GM10266 (cell line): ENCODE measurements at regions not wholly inside any gene's neighbourhood (a gene's known extent, or its start where the extent isn't known, plus 50 kb on each side); places are given as distances from the start of the nearest gene placed in this dataset.

Experiments
- DNase-seq: peaks from one replicate; pipeline ENCODE4 v3.0.0; 2012; ENCODE audit errors: extremely low spot score
- TF ChIP-seq, protein P1 (sequence below): IDR thresholded peaks from 2 replicates; pipeline ENCODE4 v1.5.1; 2012; ENCODE audit warnings: mild to moderate bottlenecking, low read depth; ENCODE audit not compliant: control insufficient read depth, insufficient read depth; ENCODE audit errors: missing control alignments

DNA sequence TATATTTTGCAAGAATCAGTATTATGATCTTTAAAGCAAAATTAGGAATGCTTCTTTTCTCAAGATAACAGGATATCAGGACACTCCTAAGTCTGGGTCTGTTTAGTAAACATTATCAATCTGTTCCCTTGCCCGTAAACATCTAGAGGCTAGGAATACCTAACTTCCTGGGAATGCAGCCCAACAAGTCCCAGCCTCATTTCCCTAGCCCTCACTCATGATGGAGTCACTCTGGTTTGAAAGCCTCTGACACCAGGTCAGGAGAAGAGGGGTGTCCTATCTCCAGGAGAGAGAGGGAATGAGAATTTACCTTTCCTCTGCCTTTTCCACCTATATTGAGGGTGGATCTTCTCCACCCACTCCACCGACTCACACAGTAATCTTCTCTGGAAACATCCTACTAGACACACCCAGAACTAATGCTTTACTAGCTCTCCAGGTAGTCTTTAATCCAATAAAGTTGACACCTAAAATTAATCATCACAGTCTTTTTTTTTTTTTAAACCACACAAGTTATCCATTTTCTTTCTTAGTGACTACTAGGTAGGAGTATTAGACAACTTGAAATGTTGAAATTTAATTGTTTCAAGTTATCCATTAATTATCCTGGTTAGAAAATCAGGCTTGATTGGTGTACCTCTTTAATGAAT lies 659.3 kb downstream of the USP25 start:
- no peak for DNase-seq
- TF ChIP-seq, protein P1, sequence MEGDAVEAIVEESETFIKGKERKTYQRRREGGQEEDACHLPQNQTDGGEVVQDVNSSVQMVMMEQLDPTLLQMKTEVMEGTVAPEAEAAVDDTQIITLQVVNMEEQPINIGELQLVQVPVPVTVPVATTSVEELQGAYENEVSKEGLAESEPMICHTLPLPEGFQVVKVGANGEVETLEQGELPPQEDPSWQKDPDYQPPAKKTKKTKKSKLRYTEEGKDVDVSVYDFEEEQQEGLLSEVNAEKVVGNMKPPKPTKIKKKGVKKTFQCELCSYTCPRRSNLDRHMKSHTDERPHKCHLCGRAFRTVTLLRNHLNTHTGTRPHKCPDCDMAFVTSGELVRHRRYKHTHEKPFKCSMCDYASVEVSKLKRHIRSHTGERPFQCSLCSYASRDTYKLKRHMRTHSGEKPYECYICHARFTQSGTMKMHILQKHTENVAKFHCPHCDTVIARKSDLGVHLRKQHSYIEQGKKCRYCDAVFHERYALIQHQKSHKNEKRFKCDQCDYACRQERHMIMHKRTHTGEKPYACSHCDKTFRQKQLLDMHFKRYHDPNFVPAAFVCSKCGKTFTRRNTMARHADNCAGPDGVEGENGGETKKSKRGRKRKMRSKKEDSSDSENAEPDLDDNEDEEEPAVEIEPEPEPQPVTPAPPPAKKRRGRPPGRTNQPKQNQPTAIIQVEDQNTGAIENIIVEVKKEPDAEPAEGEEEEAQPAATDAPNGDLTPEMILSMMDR = no peak

DNA sequence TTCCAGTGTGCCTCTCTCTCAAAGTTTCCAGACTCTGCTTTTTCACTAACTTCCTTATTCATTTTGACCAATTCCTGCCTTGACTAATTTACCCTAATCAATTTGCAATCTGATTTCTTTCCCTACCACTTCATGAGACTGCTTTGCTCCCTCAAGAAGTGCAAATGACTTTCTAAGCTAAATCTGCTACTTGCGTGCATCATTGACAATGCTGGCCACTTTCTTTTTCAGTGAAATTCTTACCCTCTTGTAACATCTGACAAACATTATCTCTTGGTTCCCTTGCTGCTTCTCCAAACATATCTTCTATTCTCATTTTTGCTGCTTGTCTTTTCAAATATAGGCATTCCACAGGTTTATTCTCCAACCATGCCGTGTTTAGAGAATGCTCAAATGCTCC lies 659.9 kb downstream of the USP25 start:
- TF ChIP-seq, protein P1 = no peak
- DNase-seq = no peak

DNA sequence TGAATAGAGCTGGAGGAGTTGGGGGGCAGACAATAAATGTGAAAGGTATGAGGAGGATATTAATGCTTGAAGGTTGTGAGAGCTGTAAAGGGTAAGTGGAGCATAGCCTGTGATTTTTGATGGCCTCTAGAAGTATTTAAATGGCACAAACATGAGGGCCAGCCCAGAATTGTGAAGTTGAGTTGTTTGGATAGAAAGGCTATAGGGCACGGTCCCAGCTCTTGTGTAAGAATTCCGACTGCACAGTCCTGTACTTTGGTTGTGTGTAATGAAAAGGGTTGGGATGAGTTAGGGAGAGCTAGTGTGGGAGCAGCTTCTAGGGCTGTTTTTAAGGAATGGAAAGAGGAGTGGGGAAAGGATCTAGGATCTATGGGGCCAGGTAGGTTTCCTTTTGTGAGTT lies 665.5 kb downstream of the USP25 start:
- no peak for DNase-seq
- TF ChIP-seq, protein P1 = no peak

DNA sequence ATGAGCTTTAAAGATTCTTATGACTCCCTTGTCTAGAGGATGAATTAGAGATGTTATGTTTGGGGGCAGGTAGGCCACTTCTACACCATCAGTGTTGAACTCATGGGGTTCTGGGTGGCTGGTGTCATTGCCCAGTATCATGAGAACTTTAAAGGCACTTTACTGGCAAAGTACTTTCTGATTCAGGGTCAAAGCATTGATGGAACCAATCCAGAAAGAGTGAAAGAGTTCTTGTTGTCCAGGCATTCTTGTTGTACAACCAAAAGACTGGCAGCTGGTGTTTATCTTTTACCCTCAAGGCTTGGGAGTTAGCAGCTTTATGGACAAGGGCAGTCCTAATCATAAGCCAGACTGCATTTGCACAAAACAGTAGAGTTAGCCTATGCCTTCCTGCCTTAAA lies 673.0 kb downstream of the USP25 start:
- no peak for DNase-seq

DNA sequence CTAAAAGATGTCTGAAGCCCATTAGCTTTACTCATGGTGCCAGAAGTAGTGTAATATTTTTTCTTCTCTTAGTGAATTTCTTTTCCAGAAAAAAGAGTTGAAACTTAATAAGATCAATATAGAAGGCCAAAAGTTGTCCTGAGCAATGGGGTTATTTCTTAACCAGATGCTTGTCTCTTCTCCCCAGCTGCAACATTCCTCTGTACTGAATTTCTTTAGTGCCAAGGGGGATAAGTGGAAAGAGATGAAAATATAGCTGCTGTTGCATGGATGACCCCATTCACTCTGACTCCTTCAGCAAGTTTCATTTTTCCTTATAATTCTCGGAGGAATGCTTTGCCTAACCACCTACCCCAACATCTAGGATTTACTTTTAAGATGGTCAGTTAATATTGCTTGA lies 675.0 kb downstream of the USP25 start:
- TF ChIP-seq, protein P1 = no peak
- no peak for DNase-seq

More for the DNA sequence above, 673.0 kb downstream of the USP25 start:
- TF ChIP-seq, protein P1 = no peak

DNA sequence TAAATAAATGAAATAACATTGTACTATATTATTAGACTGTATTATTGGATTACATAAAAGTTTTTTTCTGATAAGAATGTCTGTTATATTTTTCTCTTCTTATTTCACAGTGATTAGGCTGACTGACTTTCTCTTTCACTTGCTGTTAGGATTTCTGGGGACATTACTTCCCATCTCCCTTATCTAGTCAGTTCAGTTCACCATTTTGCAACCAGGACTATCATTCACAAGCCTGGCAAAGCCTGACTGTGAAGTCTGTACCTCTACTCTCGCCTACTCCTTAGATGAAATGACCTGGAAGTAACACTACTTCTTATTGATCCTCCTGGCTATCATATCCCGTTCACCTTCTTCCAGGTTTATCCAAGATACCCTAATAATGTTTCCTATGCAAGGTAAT lies 676.6 kb downstream of the USP25 start:
- TF ChIP-seq, protein P1 = no peak

DNA sequence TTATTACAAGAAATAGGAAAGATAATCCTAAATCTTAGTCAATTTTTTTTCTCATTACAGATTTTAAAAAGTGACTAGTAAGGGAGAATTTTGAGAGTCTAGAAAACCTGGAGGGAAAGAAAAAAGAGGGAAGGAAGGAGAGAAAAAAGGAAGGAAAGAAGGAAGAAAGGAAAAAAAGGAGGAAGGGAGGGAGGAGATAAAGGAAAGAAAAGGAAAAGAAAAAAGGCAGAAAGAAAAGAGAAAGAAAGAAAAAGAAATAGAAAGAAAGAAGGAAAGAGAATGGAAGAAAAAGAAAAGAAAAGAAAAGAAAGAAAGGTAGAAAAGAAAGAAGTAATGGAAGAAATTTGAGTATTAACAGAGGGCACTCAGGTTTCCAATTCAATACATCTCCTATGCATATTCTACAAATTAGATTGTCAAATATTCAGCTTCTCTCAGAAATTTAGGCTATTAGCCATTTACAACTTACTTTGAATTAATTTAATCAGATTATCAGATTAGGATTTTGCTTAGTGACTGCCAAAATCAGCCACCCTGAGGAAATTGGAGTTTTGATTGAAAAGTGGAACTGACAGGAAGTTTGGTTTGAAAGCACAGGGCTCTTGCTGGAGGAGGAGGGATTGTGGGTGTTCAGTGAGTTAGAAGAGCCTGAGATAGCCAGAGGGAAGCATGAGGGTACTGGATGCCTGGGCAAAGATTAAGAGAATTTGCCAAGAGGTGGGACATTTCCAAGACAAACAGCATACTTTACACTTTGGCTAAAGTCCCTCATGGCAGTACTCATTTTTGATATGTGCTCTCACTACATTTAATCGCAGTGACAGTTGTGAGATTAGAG lies 677.8 kb downstream of the USP25 start:
- DNase-seq = no peak
- TF ChIP-seq, protein P1 = no peak

More for the DNA sequence above, 676.6 kb downstream of the USP25 start:
- no peak for DNase-seq
